ENCODE measurements at regions not wholly inside any gene's neighbourhood (a gene's known extent, or its start where the extent isn't known, plus 50 kb on each side); places are given as distances from the start of the nearest gene placed in this dataset.
"Not testable (repeated sequence)": the region's sequence is repeated elsewhere in the genome, so short reads cannot be mapped to it uniquely, and the experiment has no call there.

GRCh38 chr2:138267902-138268254, 233.7 kb upstream of the SPOPL start:
- Histone ChIP-seq H3K27ac (ENCODE audit: low read depth, low read length) (no peak overlapping the region), H3K4me3 (ENCODE audit: low read depth, low read length) (no peak overlapping the region), H3K27me3 (ENCODE audit: control insufficient read depth, insufficient read depth, low read length) (no peaks in the 10 kb centered on the region), H3K9me3 (ENCODE audit: control insufficient read depth, insufficient read depth, low read length) (no peaks in the 10 kb centered on the region)
- ChIA-PET POLR2A (no interaction called here), CTCF (no interaction called here)
- TF ChIP-seq CTCF (IDR thresholded peaks at IDR 0.05; ENCODE audit: low read depth, low read length), result no peak
- no peak for DNase-seq (ENCODE audit: low read depth, low spot score)

DNA sequence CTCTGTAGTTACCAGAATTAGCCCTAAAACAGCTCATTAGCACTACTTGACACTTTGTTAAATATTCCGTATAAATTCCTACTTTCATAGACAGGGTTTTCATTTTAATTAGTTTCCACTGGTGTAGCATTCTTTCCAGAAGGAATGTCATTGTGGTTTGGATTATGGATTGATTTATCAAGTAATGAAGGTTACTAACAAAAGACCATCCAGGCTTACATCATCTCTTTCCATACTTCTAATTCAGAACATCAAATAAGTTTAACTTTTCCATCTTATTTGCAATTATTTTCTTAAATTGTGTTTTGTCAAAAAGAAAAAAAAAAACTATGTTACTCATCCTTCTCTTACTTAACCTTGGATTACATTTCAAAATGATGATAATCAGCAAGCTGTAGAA, 231.8 kb upstream of the SPOPL start:
- ChIA-PET POLR2A (no interaction called here), CTCF (no interaction called here)
- no peak overlapping the region for H3K27ac ChIP-seq (ENCODE audit: low read depth, low read length)
- no peaks in the 10 kb centered on the region for H3K27me3 ChIP-seq (ENCODE audit: control insufficient read depth, insufficient read depth, low read length)
- no peak overlapping the region for H3K4me3 ChIP-seq (ENCODE audit: low read depth, low read length)
- TF ChIP-seq CTCF (IDR thresholded peaks at IDR 0.05; ENCODE audit: low read depth, low read length), result no peak
- H3K9me3 ChIP-seq (ENCODE audit: control insufficient read depth, insufficient read depth, low read length), result no peaks in the 10 kb centered on the region; the same call in none of the 2 replicates
- no peak for DNase-seq (ENCODE audit: low read depth, low spot score)

DNA sequence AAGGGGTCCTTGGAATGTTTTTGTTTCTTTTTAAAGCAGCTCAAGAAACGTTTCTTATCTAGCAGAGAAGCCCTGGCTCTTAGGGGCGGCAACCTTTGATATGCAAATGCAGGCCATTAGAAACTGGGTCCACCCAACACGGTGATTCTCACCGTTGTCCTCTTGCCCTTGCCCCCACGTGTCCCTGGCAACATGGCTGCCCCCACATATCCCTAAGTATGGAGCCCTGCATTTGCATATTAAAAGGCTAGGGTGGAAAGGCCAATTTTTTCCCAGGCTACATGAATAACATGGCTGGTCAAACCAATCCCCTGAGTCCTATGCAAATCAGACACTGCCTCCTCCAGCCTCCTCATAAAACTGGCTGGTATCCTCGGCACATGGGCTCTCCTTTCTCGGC, 230.1 kb upstream of the SPOPL start:
- no peak for TF ChIP-seq CTCF (IDR thresholded peaks at IDR 0.05; ENCODE audit: low read depth, low read length)

GRCh38 chr2:138272524-138273195, 228.9 kb upstream of the SPOPL start:
- H3K27ac ChIP-seq (ENCODE audit: low read depth, low read length), result no peak overlapping the region
- CTCF ChIA-PET, result no interaction called here
- H3K4me3 ChIP-seq (ENCODE audit: low read depth, low read length), result no peak overlapping the region
- POLR2A ChIA-PET, result no interaction called here
- no peaks in the 10 kb centered on the region for H3K27me3 ChIP-seq (ENCODE audit: control insufficient read depth, insufficient read depth, low read length)
- no peak for DNase-seq (ENCODE audit: low read depth, low spot score)
- TF ChIP-seq CTCF (IDR thresholded peaks at IDR 0.05; ENCODE audit: low read depth, low read length), result no peak
- no peaks in the 10 kb centered on the region; the same call in none of the 2 replicates for H3K9me3 ChIP-seq (ENCODE audit: control insufficient read depth, insufficient read depth, low read length)

More for the DNA sequence above, 230.1 kb upstream of the SPOPL start:
- H3K4me3 ChIP-seq (ENCODE audit: low read depth, low read length), result no peak overlapping the region
- CTCF ChIA-PET, result no interaction called here
- H3K27ac ChIP-seq (ENCODE audit: low read depth, low read length), result no peak overlapping the region
- H3K9me3 ChIP-seq (ENCODE audit: control insufficient read depth, insufficient read depth, low read length), result no peaks in the 10 kb centered on the region; the same call in none of the 2 replicates
- POLR2A ChIA-PET, result no interaction called here
- no peak for DNase-seq (ENCODE audit: low read depth, low spot score)
- H3K27me3 ChIP-seq (ENCODE audit: control insufficient read depth, insufficient read depth, low read length), result no peaks in the 10 kb centered on the region

- H3K27me3 ChIP-seq (ENCODE audit: control insufficient read depth, insufficient read depth, low read length); CTCF ChIA-PET: not testable (repeated sequence)
Observed at GRCh38 chr2:138273280-138273679, 228.3 kb upstream of the SPOPL start.

More at GRCh38 chr2:138273280-138273679, 228.3 kb upstream of the SPOPL start:
- H3K9me3 ChIP-seq (ENCODE audit: control insufficient read depth, insufficient read depth, low read length); DNase-seq (ENCODE audit: low read depth, low spot score); POLR2A ChIA-PET; H3K4me3 ChIP-seq (ENCODE audit: low read depth, low read length); H3K27ac ChIP-seq (ENCODE audit: low read depth, low read length): not testable (repeated sequence)
